ENCODE measurements at regions not wholly inside any gene's neighbourhood (a gene's known extent, or its start where the extent isn't known, plus 50 kb on each side); places are given as distances from the start of the nearest gene placed in this dataset.

DNA sequence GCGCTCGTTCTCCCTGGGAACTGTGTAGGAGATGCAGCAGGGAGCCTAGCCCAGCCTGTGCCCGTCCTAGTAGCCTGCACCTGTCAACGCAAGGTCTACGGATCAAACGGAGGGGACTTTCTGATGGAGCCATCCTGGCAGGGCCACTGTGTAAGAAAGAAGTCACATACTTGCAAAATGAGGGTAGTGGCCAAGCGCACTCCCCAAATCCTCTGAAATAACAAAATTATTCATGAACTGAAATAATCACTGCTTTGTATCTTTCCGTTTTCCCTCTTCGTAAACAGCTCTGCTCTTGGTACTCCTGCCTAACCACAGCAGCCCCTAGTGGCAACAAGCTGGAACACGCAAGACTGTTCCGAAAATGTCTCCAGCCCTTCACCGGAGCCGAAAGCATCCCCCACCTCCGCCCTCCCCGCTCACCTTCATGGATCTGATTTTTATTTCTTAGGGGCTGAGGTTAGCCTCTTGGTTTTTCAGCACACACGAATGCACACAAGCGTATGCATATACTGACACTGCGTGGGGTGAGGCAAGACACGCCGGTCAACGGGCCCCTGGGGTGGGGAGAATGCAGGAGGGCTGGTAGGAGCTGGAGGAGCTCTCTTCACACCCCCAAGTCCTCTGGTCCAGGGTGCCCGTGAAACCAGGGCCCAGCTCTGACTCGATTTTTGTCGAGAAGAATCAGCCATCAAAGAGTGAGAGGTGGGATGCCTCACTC, 100.8 kb downstream of the ABCC12 start:
- intact Hi-C loops (cut with DNase I): no loop called here
- Histone ChIP-seq H3K36me3 (no peaks in the 10 kb centered on the region), H3K4me1 (no peaks in the 10 kb centered on the region), H3K9me3 (no peaks in the 10 kb centered on the region), H3K27me3 (no peaks in the 10 kb centered on the region), H3K27ac (no peak overlapping the region), H3K4me3 (no peak overlapping the region)
- DNase-seq (ENCODE audit: low spot score in 2 of 2): no peak
- TF ChIP-seq, protein P1, sequence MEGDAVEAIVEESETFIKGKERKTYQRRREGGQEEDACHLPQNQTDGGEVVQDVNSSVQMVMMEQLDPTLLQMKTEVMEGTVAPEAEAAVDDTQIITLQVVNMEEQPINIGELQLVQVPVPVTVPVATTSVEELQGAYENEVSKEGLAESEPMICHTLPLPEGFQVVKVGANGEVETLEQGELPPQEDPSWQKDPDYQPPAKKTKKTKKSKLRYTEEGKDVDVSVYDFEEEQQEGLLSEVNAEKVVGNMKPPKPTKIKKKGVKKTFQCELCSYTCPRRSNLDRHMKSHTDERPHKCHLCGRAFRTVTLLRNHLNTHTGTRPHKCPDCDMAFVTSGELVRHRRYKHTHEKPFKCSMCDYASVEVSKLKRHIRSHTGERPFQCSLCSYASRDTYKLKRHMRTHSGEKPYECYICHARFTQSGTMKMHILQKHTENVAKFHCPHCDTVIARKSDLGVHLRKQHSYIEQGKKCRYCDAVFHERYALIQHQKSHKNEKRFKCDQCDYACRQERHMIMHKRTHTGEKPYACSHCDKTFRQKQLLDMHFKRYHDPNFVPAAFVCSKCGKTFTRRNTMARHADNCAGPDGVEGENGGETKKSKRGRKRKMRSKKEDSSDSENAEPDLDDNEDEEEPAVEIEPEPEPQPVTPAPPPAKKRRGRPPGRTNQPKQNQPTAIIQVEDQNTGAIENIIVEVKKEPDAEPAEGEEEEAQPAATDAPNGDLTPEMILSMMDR (IDR thresholded peaks at IDR 0.05): peak in 2 of 3 experiments; percentile 36 to 53

DNA sequence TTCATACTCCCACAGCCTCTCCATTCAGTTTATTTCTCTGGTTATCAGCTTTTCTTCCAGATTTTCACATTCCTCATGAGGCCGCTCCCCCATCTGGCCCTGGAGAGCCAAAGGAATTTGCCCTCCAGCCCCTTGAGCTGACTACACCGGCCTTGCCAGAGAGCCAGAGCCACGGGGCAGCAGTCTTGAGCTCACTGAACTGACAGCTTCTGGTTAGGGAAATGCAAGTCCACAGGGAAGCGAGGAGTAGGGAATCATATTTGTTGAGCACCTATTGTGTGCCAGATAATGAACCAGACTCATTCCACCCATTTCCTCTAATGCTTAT, 102.4 kb downstream of the ABCC12 start:
- TF ChIP-seq, protein P1 (IDR thresholded peaks at IDR 0.05): no peak
- Histone ChIP-seq H3K4me3 (no peak overlapping the region), H3K36me3 (no peaks in the 10 kb centered on the region), H3K27me3 (no peaks in the 10 kb centered on the region), H3K4me1 (no peaks in the 10 kb centered on the region), H3K27ac (no peak overlapping the region), H3K9me3 (no peaks in the 10 kb centered on the region)
- no peak for DNase-seq (ENCODE audit: low spot score in 2 of 2)
- intact Hi-C loops (cut with DNase I): no loop called here

DNA sequence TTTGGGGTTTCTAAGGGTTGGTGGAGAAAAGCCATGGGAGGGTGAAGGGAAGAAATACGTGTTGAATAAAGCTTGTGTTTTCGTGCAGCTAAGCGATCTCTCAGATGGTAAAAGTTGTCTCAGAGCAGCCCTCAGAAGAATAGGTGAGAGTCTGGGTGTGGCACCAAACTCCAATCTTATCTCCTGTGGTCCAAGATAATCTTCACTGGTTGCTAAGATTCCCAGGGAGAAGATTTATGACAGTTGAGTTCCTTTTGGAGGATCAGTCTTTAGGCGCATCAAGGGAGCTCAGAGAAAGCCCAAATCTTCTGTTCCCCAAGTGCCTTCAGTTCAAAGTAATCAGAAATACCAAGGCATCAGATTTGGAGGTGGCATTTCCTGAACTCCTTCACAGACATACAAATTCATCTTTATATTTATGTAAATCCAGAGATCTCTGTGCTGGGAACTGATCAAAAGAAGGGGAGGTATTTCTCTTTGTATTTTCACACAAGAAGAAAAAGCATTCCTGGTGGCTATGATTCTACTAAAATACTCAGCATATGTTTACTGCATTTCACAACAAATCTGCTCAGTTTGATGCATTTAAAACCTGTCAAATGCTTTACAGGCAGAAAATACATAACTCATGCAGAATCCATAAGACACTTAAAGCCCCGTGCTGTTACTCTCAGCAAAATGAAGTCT, 102.9 kb downstream of the ABCC12 start:
- Histone ChIP-seq H3K9me3 (no peaks in the 10 kb centered on the region), H3K4me3 (no peak overlapping the region), H3K4me1 (no peaks in the 10 kb centered on the region), H3K27ac (no peak overlapping the region), H3K36me3 (no peaks in the 10 kb centered on the region), H3K27me3 (no peaks in the 10 kb centered on the region)
- no peak for DNase-seq (ENCODE audit: low spot score in 2 of 2)
- TF ChIP-seq, protein P1 (IDR thresholded peaks at IDR 0.05): no peak
- intact Hi-C loops (cut with DNase I): no loop called here

DNA sequence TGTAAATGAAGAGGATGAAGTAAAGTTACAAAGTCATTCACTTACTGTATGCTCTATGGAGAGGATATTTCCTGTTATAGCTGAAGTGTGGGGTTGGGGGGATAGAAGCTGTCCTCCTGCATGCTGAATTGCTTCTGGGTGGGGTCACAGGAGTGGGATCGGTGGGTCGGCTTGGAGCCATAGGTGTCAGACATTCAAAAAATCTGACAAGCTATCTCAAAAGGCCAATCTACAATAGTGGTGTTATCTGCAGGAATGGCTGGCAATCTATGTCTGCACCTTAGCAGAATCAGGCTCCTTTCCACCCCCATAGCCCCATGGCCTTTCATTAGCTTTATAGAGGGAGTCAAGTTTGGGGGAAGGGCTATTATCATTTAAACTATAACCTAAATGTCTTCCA, 104.9 kb downstream of the ABCC12 start:
- no peaks in the 10 kb centered on the region for H3K9me3 ChIP-seq
- intact Hi-C loops (cut with DNase I): no loop called here
- DNase-seq (ENCODE audit: low spot score in 2 of 2): no peak
- H3K27me3 ChIP-seq: no peaks in the 10 kb centered on the region
- H3K4me3 ChIP-seq: no peak overlapping the region
- H3K27ac ChIP-seq: no peak overlapping the region
- no peaks in the 10 kb centered on the region for H3K4me1 ChIP-seq
- no peaks in the 10 kb centered on the region for H3K36me3 ChIP-seq
- TF ChIP-seq, protein P1 (IDR thresholded peaks at IDR 0.05): no peak

DNA sequence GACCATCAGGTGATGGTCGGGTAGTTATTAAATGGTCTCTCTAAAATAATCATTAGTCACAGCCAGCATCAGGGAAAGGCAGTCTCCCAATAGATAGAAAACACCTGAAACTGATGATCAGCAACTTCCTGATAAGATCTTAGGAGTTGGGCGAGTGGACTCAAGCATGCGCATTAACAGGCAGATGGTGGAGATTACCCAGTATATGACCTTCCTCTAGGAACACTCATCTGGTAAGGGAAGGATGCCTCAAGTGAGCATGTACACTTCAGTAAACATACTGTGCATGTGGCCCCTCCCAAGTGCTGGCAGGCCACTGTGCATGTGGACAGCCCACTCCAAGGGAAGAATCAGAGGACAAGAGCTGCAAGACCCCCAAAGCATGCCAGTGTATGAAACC, 105.9 kb downstream of the ABCC12 start:
- Histone ChIP-seq H3K27ac (no peak overlapping the region), H3K4me1 (no peaks in the 10 kb centered on the region), H3K36me3 (no peaks in the 10 kb centered on the region), H3K27me3 (no peaks in the 10 kb centered on the region), H3K4me3 (no peak overlapping the region), H3K9me3 (no peaks in the 10 kb centered on the region)
- TF ChIP-seq, protein P1 (IDR thresholded peaks at IDR 0.05): no peak
- DNase-seq (ENCODE audit: low spot score in 2 of 2): no peak
- intact Hi-C loops (cut with DNase I): no loop called here

Measured in ascending aorta (tissue), 2 donors.